ENCODE measurements at regions not wholly inside any gene's neighbourhood (a gene's known extent, or its start where the extent isn't known, plus 50 kb on each side); places are given as distances from the start of the nearest gene placed in this dataset.

GRCh38 chr7:45311597-45311996, 154.0 kb downstream of the RAMP3 start:
- no peak for TF ChIP-seq POLR2A (IDR thresholded peaks at IDR 0.05)
- no peak for TF ChIP-seq EP300 (IDR thresholded peaks at IDR 0.05)
- no peak for TF ChIP-seq CTCF (IDR thresholded peaks at IDR 0.05)
- no peak for TF ChIP-seq POLR2AphosphoS5 (IDR thresholded peaks at IDR 0.05)

Measured in gastroesophageal sphincter (tissue), 3 donors.